Neural cell (in vitro differentiated cells): ENCODE measurements at regions not wholly inside any gene's neighbourhood (a gene's known extent, or its start where the extent isn't known, plus 50 kb on each side); places are given as distances from the start of the nearest gene placed in this dataset.

Source experiments
- CTCF ChIP-seq: fragments of 450-650 bp; IDR thresholded peaks from 2 replicates; pipeline ENCODE4 v1.5.1; 2014; ENCODE audit warnings: antibody characterized with exemption, mild to moderate bottlenecking, moderate library complexity; ENCODE audit not compliant: poor library complexity, severe bottlenecking
- EP300 ChIP-seq: fragments of 450-650 bp; conservative IDR thresholded peaks from 2 replicates; pipeline ENCODE4 v1.6.1; 2014; ENCODE audit warnings: antibody characterized with exemption, mild to moderate bottlenecking, moderate library complexity; ENCODE audit not compliant: poor library complexity, severe bottlenecking
- EZH2 ChIP-seq: fragments of 200-600, 300-800 bp; shearing (Covaris generic), sonication (generic); IDR thresholded peaks from 2 replicates; pipeline ENCODE4 v1.6.1; 2014; ENCODE audit warnings: antibody characterized with exemption, low read length, borderline replicate concordance, mild to moderate bottlenecking; ENCODE audit not compliant: insufficient read depth, poor library complexity, severe bottlenecking
- MXI1 ChIP-seq: fragments of 450-650 bp; conservative IDR thresholded peaks from 2 replicates; pipeline ENCODE4 v1.6.1; 2014; ENCODE audit warnings: antibody characterized with exemption, mild to moderate bottlenecking; ENCODE audit not compliant: poor library complexity, severe bottlenecking
- POLR2AphosphoS5 ChIP-seq: IDR thresholded peaks from 2 replicates; pipeline ENCODE4 v1.6.1; 2012
- RAD21 ChIP-seq: fragments of 450-650 bp; conservative IDR thresholded peaks from 2 replicates; pipeline ENCODE4 v1.6.1; 2014; ENCODE audit warnings: antibody characterized with exemption, mild to moderate bottlenecking, moderate library complexity
- REST ChIP-seq: IDR thresholded peaks from 2 replicates; pipeline ENCODE4 v1.6.1; 2012; ENCODE audit warnings: borderline replicate concordance
- SMC3 ChIP-seq: fragments of 450-650 bp; conservative IDR thresholded peaks from 2 replicates; pipeline ENCODE4 v1.6.1; 2014; ENCODE audit warnings: antibody characterized with exemption, mild to moderate bottlenecking, moderate library complexity; ENCODE audit not compliant: poor library complexity

GRCh38 chr17:72466606-72467005 lies 345.8 kb downstream of the SOX9 start:
- TF ChIP-seq MXI1 = no peak
- no peak for TF ChIP-seq REST
- TF ChIP-seq CTCF = no peak
- no peak for TF ChIP-seq EZH2
- no peak for TF ChIP-seq POLR2AphosphoS5
- no peak for TF ChIP-seq EP300
- no peak for TF ChIP-seq SMC3
- no peak for TF ChIP-seq RAD21
